Esophagus (tissue), 2 donors: ENCODE measurements at regions not wholly inside any gene's neighbourhood (a gene's known extent, or its start where the extent isn't known, plus 50 kb on each side); places are given as distances from the start of the nearest gene placed in this dataset.
"Not testable (repeated sequence)": the region's sequence is repeated elsewhere in the genome, so short reads cannot be mapped to it uniquely, and the experiment has no call there.

ENCODE experiments used
- H3K27ac ChIP-seq, 2 donors: one replicate each; pipeline ENCODE4 v1.5.1; 2013; ENCODE audit warnings: low read depth in 2 of 2, mild to moderate bottlenecking in 2 of 2, inconsistent platforms in 1 of 2, low read length in 1 of 2, moderate library complexity in 1 of 2
- H3K27me3 ChIP-seq, 2 donors: one replicate each; pipeline ENCODE4 v1.6.1; 2013; ENCODE audit warnings: low read length in 2 of 2, control low read depth in 1 of 2, mild to moderate bottlenecking in 1 of 2; ENCODE audit not compliant: insufficient read depth in 2 of 2, control insufficient read depth in 1 of 2
- H3K36me3 ChIP-seq, 2 donors: one replicate each; pipeline ENCODE4 v1.6.1; 2013; ENCODE audit warnings: low read length in 1 of 2; ENCODE audit not compliant: control insufficient read depth in 2 of 2, insufficient read depth in 2 of 2
- H3K4me1 ChIP-seq, 2 donors: one replicate each; pipeline ENCODE4 v1.6.1; 2013; ENCODE audit warnings: low read length in 1 of 2; ENCODE audit not compliant: control insufficient read depth in 2 of 2, insufficient read depth in 2 of 2
- H3K4me3 ChIP-seq, 2 donors: one replicate each; pipeline ENCODE4 v1.5.1; 2013; ENCODE audit warnings: low read length in 2 of 2, mild to moderate bottlenecking in 2 of 2, low read depth in 1 of 2, moderate library complexity in 1 of 2
- H3K9me3 ChIP-seq, 2 donors: one replicate each; pipeline ENCODE4 v1.6.1; 2013; ENCODE audit warnings: mild to moderate bottlenecking in 2 of 2, low read depth in 1 of 2, low read length in 1 of 2, moderate library complexity in 1 of 2; ENCODE audit not compliant: control insufficient read depth in 2 of 2, insufficient read depth in 1 of 2
- WGBS, 2 donors: extraction: QIAGEN DNeasy Blood & Tissue Kit; methylation state at CpG; one replicate each; pipeline ENCODE4 v1.1.7; 2013; 5-methylcytosine and 5-hydroxymethylcytosine counted together
- donor health status: healthy with polysubstance abuse.
- donor health status: Bipolar disorder and iron deficiency.

DNA sequence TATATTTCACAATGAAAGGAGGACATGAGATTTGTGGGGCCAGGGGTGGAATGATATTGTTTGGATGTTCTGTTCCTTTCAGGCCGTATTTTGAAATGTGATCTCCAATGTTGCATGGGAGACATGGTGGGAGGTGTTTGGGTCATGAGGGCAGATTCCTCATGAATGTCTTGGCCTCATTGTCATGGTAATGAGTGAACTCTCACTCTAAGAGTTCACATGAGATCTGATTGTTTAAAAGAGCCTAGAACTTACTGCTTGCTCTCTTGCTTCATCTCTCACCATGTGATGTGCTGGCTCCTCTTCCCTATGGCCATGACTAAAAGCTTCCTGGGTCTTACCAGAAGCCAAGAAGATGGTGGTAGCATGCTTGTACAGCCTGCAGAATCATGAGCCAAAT, 1183.0 kb downstream of the TECRL start:
- WGBS, 2 donors = 56 to 68% methylated on average over 1 of the region's 1 CpG
- H3K27me3 ChIP-seq = no peaks in the 10 kb centered on the region

DNA sequence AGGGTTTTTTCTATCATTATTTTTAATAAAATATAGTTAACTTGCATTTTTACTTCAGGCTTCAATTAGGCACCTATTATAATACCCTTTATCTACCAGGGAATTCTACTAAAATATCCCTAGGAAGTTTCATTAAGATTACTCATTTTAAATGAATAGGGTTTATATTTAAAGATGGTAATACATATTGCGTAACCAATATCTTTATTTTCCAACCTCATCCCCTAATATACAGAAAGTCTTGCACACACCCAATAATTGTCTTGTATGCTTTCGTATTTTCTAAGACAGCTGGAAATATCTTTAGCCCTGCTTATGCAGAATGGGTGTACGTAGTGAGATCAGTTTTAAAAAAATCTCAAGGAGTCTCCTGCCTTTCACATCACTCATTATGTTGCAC, 1186.8 kb downstream of the TECRL start:
- no peaks in the 10 kb centered on the region for H3K27me3 ChIP-seq
- peaks cover 0 to 12% of the 10 kb centered on the region in 2 donors for H3K9me3 ChIP-seq
- H3K27ac ChIP-seq = no peak overlapping the region
- H3K4me1 ChIP-seq = no peaks in the 10 kb centered on the region
- no peaks in the 10 kb centered on the region for H3K36me3 ChIP-seq
- 83 to 86% methylated on average over 3 of the region's 3 CpGs for WGBS, 2 donors
- no peak overlapping the region for H3K4me3 ChIP-seq

More for the DNA sequence above, 1183.0 kb downstream of the TECRL start:
- Histone ChIP-seq H3K9me3 (no peaks in the 10 kb centered on the region), H3K36me3 (no peaks in the 10 kb centered on the region), H3K27ac (no peak overlapping the region), H3K4me1 (no peaks in the 10 kb centered on the region), H3K4me3 (no peak overlapping the region)

DNA sequence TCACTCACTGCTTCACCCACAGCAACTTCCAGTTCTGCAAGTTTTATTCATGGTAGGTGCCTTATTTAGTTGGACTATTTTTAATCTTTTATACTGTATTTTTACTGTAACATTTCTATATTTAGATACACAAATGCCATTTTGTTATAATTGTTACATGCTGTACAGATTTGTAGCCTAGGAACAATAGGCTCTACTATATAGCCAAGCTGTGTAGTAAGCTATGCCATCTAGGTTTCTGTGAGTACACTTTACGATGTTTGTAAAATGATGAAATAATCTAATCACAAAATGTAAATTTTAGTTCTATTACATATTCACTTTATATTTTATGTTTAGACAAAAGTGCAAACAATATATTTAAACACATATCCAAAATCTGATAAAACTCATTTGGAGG, 1187.8 kb downstream of the TECRL start:
- Histone ChIP-seq H3K27ac (no peak overlapping the region), H3K27me3 (no peaks in the 10 kb centered on the region), H3K36me3 (no peaks in the 10 kb centered on the region), H3K4me1 (no peaks in the 10 kb centered on the region), H3K4me3 (no peak overlapping the region), H3K9me3 (peaks cover 0 to 12% of the 10 kb centered on the region in 2 donors)
- 94 to 95% methylated on average over 1 of the region's 1 CpG for WGBS, 2 donors

DNA sequence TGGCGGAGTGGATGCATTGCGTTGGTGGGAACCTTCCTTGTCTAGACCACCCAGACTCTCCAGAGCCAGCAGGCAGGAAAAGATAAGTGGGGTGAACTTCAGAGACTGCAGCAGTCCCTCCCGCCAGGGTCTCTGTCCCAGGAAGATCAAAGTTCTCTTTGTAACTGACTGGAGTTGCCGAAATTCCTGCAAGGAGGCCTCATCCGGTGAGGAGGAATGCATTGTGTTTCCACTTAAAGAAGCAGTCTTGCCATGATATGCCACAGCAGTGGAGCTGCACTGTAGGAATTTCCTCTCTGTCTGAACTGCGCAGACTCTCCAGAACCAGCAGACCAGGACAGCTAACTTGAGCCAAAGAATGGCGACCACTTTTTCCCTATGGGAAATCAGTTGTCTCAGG, 1190.4 kb downstream of the TECRL start:
- no peaks in the 10 kb centered on the region for H3K4me1 ChIP-seq
- H3K9me3 ChIP-seq = peaks cover 0 to 12% of the 10 kb centered on the region in 2 donors
- H3K27ac ChIP-seq = no peak overlapping the region
- WGBS, 2 donors = 75 to 81% methylated on average over 7 of the region's 7 CpGs
- no peak overlapping the region for H3K4me3 ChIP-seq
- no peaks in the 10 kb centered on the region for H3K27me3 ChIP-seq
- no peaks in the 10 kb centered on the region for H3K36me3 ChIP-seq

DNA sequence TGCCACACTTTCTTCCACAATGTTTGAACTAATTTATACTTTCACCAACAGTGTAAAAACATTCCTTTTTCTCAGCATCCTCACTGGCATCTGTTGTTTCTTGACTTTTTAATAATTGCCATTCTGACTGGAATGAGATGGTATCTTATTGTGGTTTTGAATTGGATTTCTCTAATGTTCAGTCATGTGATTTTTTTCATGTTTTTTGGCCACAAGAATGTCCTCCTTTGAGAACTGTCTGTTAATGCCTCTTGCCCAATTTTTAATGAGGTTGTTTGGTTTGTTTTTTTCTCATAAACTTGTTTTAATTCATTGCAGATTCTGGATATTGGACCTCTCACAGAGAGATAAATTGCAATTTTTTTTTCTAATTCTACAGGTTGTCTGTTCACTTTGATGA, 1195.2 kb downstream of the TECRL start:
- no peaks in the 10 kb centered on the region for H3K4me1 ChIP-seq
- no peaks in the 10 kb centered on the region for H3K27me3 ChIP-seq

DNA sequence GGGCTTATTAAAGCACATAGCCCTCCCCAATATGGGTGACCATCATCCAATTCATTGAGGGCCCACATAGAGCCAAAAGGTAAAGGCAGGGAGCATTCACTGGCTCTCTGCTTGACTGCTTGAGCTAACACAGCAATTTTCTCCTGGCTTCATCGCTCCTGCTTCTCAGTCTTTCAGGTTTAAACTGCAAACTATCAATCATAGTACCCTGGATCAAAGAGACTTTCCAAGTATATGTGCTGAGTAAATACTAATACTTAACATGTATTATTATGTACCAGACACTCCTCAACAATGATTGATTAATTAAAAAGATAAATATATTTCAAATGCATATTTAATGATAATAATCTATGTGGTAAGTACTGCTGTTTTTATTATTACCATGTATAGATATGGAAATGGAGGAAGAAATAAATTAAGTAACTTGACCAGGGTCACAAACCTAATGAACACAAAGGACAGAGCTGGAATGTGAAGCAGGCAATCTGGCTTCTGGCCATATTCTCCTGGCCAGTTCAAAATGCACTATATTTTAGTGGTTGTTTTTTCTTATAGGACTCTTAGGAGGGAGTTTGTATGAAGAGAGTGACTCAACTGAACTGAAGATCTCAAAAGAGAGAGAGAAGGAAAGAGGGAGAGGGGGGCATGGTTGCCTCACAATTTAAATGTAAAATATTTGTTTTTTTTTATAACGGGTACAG, 1197.3 kb downstream of the TECRL start:
- no peaks in the 10 kb centered on the region for H3K27me3 ChIP-seq
- no peak overlapping the region for H3K27ac ChIP-seq
- 32 to 48% methylated on average over 2 of the region's 2 CpGs for whole genome bisulfite sequencing, 2 donors
- H3K4me3 ChIP-seq = no peak overlapping the region
- no peaks in the 10 kb centered on the region for H3K9me3 ChIP-seq
- no peaks in the 10 kb centered on the region for H3K4me1 ChIP-seq
- no peaks in the 10 kb centered on the region for H3K36me3 ChIP-seq

More for the DNA sequence above, 1195.2 kb downstream of the TECRL start:
- Histone ChIP-seq H3K9me3 (peaks cover 0 to 7% of the 10 kb centered on the region in 2 donors), H3K36me3 (no peaks in the 10 kb centered on the region), H3K27ac (no peak overlapping the region), H3K4me3 (no peak overlapping the region)

DNA sequence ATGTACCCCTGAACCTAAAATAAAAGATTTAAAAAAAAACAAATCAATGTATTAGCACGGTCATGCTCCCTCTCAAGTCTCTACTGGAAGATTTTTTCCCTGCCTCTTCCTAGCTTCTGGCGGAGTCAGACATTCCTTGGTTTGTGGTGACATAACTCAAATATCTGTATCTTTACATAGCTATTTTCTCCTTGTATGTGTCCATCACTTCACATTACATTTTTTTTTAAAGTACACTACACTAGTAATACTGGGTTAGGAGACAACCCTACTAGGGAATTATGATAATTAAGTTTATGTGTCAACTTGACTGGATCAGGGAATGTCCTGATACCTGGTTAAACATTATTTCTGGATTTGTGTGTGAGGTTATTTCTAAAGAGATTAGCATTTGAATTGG, 1197.9 kb downstream of the TECRL start:
- 59 to 66% methylated on average over 2 of the region's 2 CpGs for WGBS, 2 donors
- H3K4me3 ChIP-seq = no peak overlapping the region
- no peaks in the 10 kb centered on the region for H3K4me1 ChIP-seq
- H3K27me3 ChIP-seq = no peaks in the 10 kb centered on the region
- no peak overlapping the region for H3K27ac ChIP-seq
- H3K9me3 ChIP-seq = no peaks in the 10 kb centered on the region
- H3K36me3 ChIP-seq = no peaks in the 10 kb centered on the region

DNA sequence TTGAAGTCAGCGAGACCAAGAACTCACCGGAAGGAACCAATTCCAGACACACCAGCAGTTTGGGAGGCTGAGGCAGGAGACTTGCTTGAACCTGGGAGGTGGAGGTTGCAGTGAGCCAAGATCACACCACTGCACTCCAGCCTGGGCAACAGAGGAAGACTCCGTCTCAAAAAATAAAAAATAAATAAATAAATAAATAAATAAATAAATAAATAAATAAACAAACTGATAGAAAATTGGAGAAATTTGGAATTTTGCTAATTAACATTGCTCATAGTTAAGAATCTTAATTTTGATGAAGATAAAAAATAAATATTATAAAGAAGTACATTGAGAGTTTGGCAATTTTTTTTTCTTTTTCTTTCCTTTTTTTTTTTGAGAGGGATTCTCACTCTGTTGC, 1216.2 kb downstream of the TECRL start:
- not testable (repeated sequence) for H3K27me3 ChIP-seq, H3K27ac ChIP-seq, H3K4me1 ChIP-seq, H3K36me3 ChIP-seq, H3K9me3 ChIP-seq, H3K4me3 ChIP-seq
- WGBS, 2 donors = 92 to 94% methylated on average over 3 of the region's 3 CpGs

DNA sequence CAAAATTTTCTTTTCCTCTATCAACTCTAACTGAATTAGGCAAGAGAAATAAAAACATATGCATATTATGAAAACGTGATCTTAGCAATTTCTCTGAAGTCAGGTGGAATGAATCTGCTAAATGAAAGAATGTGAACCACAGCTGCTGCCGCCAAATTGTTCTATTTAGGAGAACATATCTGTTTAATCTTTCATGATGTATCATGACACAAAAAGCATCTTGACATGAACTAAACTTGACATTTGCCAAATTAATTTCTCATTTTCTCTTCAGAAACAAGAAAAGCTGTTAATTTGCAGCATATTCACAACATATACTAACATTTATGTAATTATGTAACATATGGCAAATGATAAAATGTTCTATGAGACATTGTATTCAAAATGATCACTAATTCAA, 1237.9 kb downstream of the TECRL start:
- Histone ChIP-seq H3K4me1 (no peaks in the 10 kb centered on the region), H3K36me3 (no peaks in the 10 kb centered on the region), H3K4me3 (no peak overlapping the region), H3K27ac (no peak overlapping the region), H3K9me3 (no peaks in the 10 kb centered on the region), H3K27me3 (no peaks in the 10 kb centered on the region)
- 50 to 59% methylated on average over 2 of the region's 2 CpGs for WGBS, 2 donors

DNA sequence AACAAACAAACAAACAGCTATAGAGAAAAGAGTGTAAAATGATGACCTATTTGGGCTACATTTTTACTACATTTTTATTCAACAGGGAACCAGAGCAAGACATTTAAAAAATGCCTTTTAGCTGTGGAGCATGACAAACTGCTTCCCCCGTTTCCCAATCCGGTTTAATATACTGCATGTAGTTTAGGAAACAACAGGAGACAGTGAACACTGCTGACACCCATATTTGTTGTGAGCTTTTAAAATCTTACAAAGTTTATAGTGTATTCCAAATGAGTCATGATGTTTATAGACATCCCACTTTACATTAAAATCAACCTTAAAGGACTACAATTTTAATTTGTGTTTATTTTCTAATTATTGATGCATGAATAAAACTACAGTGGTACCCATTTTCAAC, 1238.3 kb downstream of the TECRL start:
- Histone ChIP-seq H3K4me3 (no peak overlapping the region), H3K4me1 (no peaks in the 10 kb centered on the region), H3K27me3 (no peaks in the 10 kb centered on the region), H3K9me3 (no peaks in the 10 kb centered on the region), H3K27ac (no peak overlapping the region), H3K36me3 (no peaks in the 10 kb centered on the region)
- 68 to 80% methylated on average over 2 of the region's 2 CpGs for WGBS, 2 donors
